ENCODE measurements at regions not wholly inside any gene's neighbourhood (a gene's known extent, or its start where the extent isn't known, plus 50 kb on each side); places are given as distances from the start of the nearest gene placed in this dataset.
A peak's percentile ranks its signal among the peaks of the same experiment; 100 is the strongest.

DNA sequence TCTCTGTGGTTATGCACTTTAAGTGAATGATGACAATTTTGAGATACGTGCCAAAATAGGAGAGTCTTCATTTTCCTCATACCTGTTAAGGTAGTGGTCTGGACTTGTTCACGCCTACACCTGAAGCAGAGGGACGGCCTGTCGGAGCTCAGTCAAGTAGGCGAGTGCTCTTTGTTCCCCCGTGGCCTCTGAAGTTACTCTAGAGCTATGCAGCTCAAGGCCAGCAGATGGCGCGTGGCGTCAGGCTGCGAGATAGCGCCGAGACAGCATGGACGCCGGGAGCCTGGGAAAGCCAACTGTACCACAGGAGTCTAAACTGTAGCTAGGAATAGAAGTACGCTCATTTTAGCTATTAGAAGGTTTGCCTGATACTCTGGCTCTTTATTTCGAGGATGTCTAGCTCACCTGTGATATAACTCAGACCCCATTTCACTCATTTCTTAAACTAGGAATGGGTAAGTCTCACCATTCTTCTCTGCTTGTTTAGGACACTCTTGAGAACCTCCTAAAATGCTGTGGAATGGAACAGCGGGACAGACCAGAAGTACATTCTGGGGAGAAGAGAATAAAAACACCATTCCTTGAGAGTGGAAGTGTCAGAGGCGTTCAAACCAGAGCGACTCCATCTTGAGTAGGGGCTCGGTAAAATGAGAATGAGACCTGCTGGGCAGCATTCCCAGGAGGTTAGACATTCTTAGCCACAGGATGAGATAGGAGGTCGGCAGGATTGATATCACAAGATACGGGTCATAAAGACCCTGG is 267.4 kb upstream of the HMGA2 start:
- DNase-seq (ENCODE audit: low read depth) = no peak

DNA sequence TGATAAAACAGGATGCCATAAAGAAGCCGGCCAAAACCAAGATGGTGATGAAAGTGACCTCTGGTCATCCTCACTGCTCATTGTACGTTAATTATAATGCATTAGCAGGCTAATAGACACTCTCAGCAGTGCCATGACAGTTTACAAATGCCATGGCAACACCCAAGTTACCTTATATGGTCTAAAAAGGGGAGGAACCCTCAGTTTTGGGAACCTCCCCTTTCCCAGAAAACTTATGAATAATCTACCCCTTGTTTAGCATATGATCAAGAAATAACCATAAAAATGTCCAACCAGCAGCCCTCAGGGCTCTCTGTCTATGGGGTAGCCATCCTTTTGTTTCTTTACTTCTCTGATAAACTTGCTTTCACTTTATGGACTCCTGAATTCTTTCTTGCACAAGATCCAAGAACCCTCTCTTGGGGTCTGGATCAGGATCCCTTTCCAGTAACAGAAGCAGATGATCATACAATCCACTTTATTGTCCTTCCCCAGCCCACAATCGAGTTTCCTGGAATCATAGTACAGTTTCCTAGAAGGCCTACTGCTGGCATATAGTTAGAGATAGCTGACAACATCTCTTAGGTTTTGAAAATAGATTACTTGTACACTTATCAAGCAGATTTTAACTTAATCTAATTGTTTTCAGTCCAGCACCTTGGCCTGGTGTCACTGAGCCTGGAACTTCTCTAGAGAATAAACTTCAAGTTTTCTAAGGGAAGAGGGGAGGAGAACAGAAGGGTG is 266.7 kb upstream of the HMGA2 start:
- no peak for DNase-seq (ENCODE audit: low read depth)

DNA sequence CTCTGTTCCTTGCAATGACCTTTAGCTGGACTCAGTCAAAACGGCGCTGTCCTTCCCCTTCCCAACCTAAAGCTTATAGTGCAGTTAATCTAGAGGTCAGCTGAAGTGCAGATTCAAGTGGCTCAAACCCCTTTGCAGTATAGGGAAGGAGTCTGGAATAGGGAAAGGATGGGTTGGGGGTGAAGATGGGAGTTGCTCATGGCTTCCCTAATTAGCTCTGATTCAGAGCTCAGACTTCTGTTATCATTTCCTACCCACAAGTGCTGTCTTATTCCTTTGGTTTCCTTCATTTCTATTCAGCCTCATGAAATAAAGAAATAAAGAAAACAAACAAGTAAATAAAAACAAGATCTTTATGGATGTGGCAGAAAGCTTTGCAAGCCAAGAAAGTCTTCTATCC is 264.0 kb upstream of the HMGA2 start:
- DNase-seq (ENCODE audit: low read depth) = no peak

DNA sequence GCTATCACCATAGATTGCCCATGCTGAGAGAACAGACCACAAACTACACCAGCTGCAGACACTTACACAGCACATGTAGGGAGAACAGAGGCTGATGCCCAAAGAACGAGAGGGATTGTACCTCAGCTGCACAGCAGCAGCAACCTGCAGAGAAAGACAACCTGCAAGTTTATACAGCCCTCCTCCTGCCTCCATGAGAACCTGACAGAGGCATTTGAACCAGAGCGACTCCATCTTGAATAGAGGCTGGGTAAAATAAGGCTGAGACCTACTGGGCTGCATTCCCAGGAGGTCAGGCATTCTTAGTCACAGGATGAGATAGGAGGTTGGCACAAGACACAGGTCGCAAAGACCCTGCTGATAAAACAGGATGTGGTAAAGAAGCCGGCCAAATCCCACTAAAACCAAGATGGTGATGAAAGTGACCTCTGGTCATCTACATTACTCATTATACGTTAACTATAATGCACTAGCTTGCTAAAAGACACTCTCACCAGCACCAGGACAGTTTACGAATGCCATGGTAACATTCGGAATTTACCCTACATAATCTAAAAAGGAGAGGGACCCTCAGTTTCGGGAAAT is 262.4 kb upstream of the HMGA2 start:
- DNase-seq (ENCODE audit: low read depth) = no peak

DNA sequence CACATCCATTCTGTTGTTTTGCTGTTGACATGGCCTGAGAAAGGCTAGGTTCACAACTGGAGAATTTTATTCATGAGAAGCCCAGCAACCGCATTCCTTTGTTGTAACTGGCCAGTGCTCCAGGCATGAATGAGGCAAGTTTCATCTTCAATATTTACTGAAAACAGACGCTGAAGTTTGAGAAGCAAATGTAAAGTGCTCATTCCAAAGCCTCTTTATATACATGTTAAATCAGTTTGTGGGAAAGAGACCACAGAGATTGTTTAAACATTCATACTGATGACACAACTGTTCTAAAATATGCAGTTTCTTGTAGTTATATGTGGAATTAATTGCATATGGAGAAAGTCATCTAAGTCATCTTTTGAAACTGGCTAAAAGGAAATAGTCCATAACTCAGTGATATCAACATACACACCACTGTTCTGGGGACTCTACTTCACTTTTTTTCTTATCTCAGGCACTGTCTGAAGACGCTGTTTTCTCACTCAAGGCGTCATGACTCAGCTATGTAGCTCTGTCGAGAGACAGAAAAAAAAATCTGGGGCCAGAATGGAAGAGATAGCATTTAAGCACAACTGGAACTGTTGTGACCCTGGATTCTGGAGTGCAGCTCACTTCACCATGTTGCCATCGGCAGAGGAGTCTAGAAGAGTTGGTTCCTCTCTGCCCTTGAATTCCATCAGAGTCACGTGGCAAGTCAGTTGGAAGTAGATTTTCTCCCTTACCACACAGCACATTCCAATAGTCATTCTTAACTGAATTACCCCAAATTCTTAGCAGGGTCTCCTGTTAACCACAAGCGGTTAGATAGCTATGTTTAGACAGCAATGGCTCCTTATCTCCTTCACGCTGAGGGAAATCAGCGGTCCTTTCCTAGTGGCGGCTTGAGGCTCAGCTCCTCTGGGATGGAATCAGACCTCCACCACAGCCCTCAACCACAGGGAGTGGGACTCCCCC is 258.4 kb upstream of the HMGA2 start:
- DNase-seq (ENCODE audit: low read depth) = peak; percentile 96

DNA sequence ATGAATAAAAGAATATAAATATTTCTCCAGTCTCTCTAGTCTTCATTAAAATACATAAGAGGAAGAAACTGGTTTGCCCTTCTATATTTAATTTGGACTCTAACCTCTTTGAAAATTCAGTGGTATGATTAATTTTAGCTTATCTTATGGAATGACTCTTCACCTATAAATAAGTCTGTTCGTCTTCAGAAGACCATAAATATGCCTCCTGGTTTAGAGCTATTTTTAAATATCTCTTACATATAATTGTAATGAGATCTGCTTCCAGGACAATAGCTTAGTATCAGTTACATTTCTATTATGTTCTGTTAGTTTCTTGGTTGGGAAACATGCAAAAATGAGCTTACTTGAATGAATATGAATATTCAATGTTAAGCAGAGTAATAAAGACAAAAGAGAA is 257.5 kb upstream of the HMGA2 start:
- no peak for DNase-seq (ENCODE audit: low read depth)

DNA sequence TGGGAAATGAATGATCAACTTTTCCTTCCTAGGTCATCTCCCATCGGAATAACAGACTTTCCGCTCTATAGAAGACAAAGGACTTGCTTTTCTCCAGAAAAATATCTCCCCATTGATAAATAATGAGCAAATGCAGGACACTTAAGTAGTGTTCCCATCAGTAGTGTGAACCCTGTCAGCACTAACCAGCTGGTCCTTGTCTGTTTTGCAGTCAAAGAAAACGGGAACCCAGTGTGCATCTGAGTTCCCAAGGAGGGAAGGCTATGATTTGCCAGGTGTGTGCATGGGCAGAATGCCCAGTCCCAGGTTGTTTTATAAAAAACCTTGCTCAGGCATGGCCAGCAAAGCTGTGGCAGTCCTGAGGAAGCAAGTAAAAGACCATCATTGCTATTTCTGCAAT is 256.5 kb upstream of the HMGA2 start:
- no peak for DNase-seq (ENCODE audit: low read depth)

DNA sequence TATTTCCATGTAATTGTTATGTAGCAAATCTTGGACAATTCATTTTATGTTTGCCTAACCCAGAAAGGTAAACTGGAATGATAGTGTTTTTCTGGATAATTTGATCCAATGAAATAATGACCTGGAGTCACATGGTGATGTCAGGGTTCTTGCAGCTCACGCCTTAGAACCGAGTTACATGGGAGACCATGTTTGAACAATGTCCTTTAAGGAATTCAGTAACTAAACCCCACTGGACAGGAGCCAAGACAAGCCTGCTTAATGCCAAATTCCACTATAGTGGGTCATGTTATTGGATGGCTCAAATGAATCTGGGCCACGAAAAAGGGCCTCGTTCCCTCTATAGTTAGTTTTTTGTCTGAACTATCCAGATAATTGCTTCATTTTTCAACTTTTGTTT is 255.8 kb upstream of the HMGA2 start:
- DNase-seq (ENCODE audit: low read depth) = peak; percentile 32

DNA sequence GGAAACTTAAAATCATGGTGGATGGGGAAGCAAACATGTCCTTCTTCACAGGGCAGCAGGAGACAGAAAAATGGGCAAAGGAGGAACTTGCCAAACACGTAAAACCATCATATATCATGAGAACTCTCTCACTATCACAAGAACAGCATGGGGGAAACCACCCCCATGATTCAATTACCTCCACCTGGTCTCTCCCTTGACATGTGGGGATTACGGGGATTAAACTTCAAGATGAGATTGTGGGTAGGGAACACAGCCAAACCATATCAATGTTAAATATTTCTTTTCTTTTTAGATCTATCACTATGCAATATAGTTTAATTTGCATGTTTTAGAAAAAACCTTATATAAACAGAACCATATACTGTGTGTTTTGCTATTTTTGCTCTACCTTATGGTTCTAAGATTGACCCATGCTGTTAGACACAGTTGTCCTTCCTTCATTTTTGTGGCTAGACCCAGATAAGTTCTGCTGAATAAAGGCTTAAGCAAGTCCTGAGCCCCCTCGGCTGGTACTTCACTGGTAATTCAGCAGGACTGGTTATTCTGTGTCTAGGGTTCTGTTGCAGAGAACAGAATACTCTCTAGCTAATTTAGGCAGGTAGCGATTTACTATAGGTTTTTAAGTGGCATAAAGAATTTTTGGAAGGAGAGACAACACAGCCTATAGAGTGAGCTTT is 253.7 kb upstream of the HMGA2 start:
- no peak for DNase-seq (ENCODE audit: low read depth)

DNA sequence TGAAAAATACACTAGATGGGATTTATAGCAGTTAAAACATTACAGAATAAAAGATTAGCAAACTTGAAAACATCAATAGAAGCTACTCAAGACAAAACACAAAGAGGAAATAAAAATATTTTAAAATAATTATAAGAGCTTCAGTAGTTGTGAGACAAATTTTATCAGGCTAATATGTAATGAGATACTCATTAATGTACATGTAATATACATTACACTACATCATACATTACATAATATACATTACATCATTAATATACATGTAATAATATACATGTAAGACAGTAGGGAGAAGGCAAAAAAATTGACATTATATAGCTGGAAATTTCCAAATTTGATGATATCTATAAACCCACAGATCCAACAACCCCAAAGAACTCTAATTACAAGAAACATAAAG is 249.4 kb upstream of the HMGA2 start:
- DNase-seq (ENCODE audit: low read depth) = no peak

DNA sequence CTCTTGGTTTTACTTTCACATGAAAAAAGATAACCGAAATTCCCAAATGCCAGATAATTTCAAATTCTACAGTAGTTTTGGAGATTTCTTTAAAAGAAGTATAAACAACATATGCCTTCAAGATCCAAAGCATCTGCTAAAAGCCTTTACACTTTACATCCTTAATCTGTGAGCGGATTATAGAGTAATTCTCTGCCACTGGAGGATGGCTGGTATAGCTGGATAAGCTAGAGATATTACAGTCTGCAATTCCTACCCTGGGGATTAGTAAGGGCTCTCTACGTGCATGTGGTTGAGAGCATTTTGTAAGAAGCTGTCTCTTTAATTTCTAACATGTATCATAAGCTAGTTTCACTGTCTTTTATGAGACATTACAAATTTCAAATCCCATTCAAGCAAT is 240.3 kb upstream of the HMGA2 start:
- DNase-seq (ENCODE audit: low read depth) = no peak

DNA sequence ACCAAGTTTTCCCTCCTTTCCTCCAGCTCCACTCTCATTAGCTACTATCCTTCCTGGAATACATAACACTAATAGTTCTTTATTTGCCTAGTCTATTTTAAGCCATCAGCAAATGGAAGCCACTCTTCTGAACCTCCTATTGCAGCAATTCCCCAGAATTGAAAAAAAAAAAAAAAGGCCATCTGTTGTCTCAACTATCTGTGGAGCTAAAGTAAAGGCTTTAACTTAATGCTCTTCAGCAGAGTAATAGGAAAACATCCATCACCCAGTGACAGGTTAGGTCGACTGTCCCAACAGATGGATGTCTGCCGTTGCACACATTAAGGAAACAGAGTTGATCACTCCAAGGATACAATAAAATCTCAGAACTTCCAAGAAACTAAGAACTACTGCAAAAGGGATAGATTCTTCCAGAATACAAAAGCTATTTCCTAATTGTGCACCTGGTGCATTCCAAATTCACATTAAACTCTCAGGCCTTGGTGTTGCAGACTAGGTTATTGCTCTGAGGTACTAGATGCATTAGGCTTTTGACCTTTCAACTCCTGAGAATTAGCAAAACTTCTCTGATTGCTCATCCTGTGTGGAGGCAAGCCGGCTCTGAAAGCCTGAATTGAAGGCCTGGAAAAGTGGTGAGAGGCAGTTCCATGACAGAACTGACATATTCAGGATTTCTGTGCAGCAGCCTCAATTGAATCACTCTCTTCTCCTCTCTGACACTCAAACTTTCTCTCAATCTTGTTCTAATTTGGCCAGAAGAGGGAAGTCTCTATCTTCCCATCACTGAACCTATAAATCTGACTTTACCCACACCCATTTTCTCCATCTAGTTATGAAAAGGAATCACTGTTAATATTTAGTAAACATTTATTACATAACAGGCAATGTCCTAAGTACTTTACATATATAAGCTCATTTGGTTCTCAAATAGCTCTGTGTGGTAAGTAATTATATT is 238.4 kb upstream of the HMGA2 start:
- no peak for DNase-seq (ENCODE audit: low read depth)

DNA sequence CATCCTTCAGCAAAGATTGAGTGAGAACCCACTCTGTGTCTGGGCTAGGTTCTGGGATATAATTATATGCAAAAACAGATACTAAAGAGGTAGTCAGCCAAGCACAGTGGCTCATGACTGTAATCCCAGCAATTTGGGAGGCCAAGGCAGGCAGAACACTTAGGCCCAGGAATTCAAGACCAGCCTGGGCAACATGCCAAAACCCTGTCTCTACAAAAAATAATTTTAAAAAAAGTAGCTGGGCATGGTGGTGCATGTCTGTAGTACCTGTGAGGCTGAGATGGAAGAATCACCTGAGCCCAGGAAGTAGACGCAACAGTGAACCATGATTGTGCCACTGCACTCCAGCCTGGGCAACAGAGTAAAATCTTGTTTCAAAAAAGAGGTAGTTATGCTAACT is 237.5 kb upstream of the HMGA2 start:
- DNase-seq (ENCODE audit: low read depth) = no peak

DNA sequence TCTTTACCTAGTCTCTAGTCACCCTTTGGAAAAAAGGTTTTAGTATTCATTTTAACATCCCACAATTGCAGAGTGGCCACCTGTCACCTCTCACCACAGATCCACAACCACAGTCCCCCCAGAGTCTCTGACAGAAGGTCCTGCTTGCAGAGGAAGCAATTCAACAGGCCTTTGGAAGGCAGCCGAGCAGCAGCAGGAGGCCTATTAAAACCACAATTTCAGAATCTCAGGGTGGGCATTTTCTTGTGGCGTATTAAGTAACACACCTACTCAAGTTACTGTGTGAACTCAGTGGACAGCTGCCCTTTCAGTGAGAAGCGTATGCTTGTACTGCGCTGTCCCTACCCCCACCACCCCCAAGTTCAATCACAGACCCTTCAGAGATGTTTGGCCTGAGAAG is 234.0 kb upstream of the HMGA2 start:
- no peak for DNase-seq (ENCODE audit: low read depth)

DNA sequence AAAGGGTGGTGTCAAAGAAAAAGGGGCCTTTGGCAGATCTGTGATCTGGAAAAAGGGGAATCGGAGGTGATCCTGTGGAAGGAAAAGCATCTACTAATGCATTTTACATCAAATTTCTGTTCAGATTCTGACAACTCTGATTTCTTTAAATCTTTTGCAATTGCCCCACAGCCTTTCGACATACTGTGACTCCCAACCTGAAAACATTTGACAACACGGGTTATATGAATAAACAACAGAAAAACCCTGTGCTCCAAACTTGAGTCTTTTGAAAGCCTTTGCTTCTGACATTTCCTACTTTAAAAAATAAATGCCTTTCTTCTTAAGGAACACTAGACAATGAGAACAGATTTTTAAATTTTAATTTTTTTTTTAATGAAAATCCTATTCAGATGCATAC is 231.9 kb upstream of the HMGA2 start:
- no peak for DNase-seq (ENCODE audit: low read depth)

DNA sequence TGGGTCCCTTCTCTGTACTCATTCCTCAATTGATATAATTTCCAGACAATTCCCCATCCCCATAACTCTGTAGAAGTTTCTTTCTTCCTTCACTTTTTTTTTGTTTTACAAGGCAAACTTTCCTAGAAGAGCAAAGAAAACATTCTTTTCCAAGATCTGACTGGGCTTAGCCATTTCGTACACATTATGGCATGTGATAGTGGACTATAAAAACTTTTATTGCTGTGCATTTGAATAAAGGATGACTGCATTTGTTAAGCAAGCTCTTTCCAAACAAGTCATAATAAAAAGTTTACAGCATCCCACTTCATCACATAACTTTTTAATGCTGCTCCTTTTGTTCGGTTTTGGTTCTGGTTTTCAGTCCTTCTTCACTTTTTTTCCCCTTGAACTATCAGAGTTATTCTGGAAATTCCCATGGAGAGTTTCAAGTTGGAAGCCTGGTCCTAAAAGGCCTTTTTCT is 231.0 kb upstream of the HMGA2 start:
- DNase-seq (ENCODE audit: low read depth) = no peak

DNA sequence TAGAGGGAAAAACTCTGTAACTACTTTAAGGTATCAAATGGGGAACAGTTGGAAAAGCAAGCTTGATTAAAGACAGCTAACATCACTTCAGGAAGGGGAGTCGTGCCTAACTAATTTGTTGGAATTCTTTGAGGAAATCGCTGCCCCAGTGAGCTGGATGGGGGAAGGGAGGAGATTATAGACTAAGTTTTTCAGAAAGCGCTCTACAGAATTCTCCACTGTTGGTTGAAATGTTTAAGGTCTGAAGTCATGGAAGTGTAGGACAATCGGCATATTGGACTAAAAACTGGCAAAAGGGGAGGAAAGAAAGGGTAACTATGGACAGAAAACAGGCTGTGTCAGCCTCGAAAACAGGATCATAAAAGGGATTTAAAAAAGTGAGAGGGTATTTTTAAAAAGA is 229.9 kb upstream of the HMGA2 start:
- DNase-seq (ENCODE audit: low read depth) = no peak

DNA sequence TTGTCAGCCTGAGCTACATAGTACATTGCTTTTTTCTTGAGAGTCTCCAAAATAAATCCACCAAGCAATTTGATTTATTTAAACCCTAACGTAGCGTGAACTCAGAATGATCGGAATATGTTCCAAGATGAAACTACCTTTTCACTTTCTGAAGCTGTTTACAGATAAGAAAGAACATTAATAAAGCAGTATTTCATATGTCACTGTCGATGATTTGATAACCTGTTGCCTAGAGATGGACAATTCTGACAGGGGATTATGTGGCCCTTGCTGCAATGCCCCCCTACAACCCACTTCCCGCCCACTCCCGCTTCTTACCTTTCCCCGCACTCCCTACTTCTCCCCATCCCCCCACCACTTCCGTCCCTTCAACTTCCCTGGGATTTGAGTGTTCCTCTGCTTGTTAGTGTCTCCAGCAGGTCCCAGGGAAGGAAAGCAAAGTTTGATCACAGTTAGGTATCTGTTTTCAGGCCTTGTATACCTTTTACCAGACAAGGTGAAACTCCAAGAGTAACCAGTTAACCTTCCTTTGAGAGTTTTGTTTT is 229.2 kb upstream of the HMGA2 start:
- DNase-seq (ENCODE audit: low read depth) = no peak

DNA sequence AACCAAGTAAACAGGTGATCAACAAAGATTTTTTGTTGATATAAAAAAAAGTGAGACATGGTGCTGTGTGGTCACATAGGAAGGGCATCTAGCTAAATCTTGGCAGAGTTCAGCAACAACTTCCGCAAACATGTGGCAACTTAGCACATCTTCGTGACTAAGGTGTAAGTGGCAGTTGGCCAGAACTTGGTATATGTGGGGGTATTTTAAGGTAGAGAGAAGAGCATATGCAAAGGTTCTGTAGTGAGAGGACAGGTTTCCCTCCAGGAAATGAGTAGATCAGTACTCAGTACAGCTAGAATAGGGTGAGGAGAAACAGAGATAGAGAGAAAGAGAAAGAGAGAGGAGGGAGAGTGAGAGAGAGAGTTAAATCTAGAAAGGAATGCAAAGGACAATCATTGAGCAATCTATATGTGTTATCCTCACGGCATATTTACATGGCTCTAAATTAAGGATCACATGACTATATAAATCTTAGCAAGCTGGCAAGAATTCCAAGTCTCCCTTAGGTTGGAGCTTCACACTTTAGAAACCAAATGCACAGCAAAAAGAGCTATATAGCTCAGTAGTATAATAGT is 227.7 kb upstream of the HMGA2 start:
- no peak for DNase-seq (ENCODE audit: low read depth)

DNA sequence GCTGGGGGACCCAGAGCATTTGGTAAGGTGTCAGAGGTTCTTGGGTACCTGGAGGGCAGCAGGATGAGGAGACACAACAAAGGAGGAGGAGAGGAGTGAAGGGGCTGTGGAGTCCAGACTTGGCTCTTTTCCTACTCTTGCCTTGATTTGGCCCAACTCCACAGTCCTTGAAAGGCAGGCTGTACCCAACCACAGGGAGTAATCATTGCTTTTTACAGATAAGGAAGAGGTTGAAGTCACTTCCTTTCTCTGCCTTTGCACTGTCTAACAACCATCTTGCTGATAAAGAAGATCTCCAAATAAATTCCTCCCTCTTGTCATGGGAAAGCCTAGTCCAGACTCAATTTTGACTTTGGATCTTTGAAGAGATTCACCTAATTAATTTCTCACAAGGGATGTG is 226.8 kb upstream of the HMGA2 start:
- no peak for DNase-seq (ENCODE audit: low read depth)
